Activated CD4-positive, alpha-beta memory T cell treated with anti-CD3 and anti-CD28 coated beads for 36 hours (primary cell): ENCODE measurements at regions not wholly inside any gene's neighbourhood (a gene's known extent, or its start where the extent isn't known, plus 50 kb on each side); places are given as distances from the start of the nearest gene placed in this dataset.

Experiments
- CTCF ChIA-PET: fragments of 350-600 bp; sonication (Branson Sonifier 250); formaldehyde crosslinking; loops from one replicate; lab custom pipeline; 2021; ENCODE audit warnings: antibody characterized with exemption, inconsistent platforms; lab: Charles Lee
- POLR2A ChIA-PET: fragments of 350-600 bp; sonication (Branson Sonifier 250); formaldehyde crosslinking; loops from one replicate; lab custom pipeline; 2021; ENCODE audit warnings: antibody characterized with exemption; lab: Charles Lee
- DNase-seq: peaks from one replicate; pipeline ENCODE4 v3.0.0-alpha.2; 2020
- H3K27ac Mint-ChIP-seq: one replicate; pipeline ENCODE4 v1.8.0; 2021; ENCODE audit warnings: mixed read lengths
- H3K27me3 Mint-ChIP-seq: one replicate; pipeline ENCODE4 v1.8.0; 2021; ENCODE audit warnings: mixed read lengths
- H3K36me3 Mint-ChIP-seq: one replicate; pipeline ENCODE4 v1.8.0; 2021; ENCODE audit warnings: mixed read lengths
- H3K4me1 Mint-ChIP-seq: one replicate; pipeline ENCODE4 v1.8.0; 2021; ENCODE audit warnings: low read depth, mixed read lengths
- H3K4me3 Mint-ChIP-seq: one replicate; pipeline ENCODE4 v1.8.0; 2021; ENCODE audit warnings: mild to moderate bottlenecking, mixed read lengths
- H3K9me3 Mint-ChIP-seq: one replicate; pipeline ENCODE4 v1.8.0; 2021; ENCODE audit warnings: mixed read lengths
- intact Hi-C: fragments of 100-400 bp; cut with micrococcal nuclease; formaldehyde crosslinking; loops from one replicate; pipeline ENCODE4 v1.15.1; 2023

DNA sequence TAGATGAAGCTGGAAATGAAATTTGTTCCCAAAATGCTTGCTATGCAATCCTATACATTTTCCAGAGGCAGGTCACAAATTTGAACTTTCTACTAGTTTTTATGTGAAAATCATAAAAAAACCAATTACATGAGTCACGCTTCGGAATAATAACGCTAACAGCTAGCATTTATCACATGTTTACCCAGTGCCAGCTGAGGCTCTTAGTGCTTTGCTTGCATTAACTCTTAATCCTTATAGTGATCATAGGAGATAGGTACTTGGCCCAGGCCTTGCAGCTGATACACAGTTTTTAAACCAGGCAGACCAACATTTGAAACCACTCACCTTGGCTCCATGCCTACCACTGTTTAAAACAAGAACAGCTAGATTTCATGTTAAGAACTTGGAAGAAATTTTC is 131.8 kb upstream of the RAG2 start:
- Mint-ChIP-seq H3K4me3 (no peak overlapping the region), H3K4me1 (no peaks in the 10 kb centered on the region), H3K9me3 (no peaks in the 10 kb centered on the region)

DNA sequence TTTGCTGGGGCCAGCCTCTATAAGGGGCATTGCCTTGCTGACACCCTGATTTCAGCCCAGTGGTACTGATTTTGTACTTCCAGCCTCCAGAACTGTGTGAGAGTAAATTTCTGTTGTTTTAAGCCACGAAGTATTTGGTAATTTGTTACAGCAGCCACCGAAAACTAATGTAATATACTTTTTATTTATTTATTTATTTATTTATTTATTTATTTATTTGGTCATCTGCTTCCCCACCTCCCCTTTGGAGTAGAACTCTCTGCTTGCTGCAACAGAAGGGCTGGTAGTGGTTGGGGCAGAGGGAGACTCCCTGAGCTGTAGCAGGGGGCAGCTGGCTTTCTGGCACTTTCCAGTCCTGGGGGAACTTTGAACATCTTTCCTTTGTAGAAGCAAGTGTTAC is 128.4 kb upstream of the RAG2 start:
- intact Hi-C loops, result no loop called here
- Mint-ChIP-seq H3K36me3 (no peaks in the 10 kb centered on the region), H3K4me1 (no peaks in the 10 kb centered on the region), H3K4me3 (no peak overlapping the region), H3K27ac (no peak overlapping the region), H3K27me3 (peaks cover 12% of the 10 kb centered on the region), H3K9me3 (no peaks in the 10 kb centered on the region)
- CTCF ChIA-PET, result no interaction called here
- no peak for DNase-seq
- POLR2A ChIA-PET, result no interaction called here

More for the DNA sequence above, 131.8 kb upstream of the RAG2 start:
- POLR2A ChIA-PET, result no interaction called here
- no peak for DNase-seq
- Mint-ChIP-seq H3K27ac (no peak overlapping the region), H3K27me3 (peaks cover 13% of the 10 kb centered on the region), H3K36me3 (no peaks in the 10 kb centered on the region)
- intact Hi-C loops, result no loop called here
- CTCF ChIA-PET, result interaction anchor here (1.5 to 3.0 kb wide), 2 partner anchors 17 to 29 kb away, joined by 3 to 17 read pairs; no protein-coding TSS in a partner anchor

DNA sequence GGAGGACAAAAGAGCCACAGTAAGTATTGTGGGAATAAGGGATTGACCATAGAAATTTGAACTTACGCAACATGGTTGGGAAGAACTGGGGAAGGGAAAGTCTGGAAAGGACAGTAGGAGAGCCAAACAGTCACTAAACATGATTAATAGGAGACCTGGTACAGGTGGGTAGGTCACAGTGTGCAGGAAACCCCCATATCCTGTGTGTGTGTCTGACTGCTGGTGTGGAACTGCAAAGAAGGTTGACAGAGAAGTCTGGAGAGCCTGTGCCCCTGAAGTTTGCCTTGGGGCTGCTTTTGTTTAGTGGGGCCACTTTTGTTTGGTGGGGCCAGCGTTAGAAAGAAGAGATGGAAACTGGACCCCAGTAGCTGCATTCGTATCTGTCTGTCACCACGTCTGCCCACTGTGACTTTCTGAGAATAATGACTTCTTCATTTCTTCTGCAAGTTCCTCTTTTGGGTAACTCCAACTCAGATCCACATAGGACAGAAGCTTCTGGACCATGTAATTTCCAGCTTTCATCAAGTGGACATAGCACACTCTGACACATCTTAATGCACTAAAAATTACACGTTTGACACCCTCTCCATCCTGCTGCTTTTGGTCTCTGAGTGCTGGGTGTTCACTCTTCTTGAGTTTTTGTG is 126.8 kb upstream of the RAG2 start:
- ChIA-PET POLR2A (no interaction called here), CTCF (interaction anchor here (0.6 to 1.2 kb wide), 3 partner anchors 19 to 232 kb away, joined by 3 to 4 read pairs (median 3); no protein-coding TSS in a partner anchor)
- Mint-ChIP-seq H3K27ac (no peak overlapping the region), H3K4me1 (no peaks in the 10 kb centered on the region), H3K27me3 (peaks cover 12% of the 10 kb centered on the region), H3K9me3 (no peaks in the 10 kb centered on the region), H3K36me3 (no peaks in the 10 kb centered on the region), H3K4me3 (no peak overlapping the region)
- no peak for DNase-seq
- intact Hi-C loops, result no loop called here

DNA sequence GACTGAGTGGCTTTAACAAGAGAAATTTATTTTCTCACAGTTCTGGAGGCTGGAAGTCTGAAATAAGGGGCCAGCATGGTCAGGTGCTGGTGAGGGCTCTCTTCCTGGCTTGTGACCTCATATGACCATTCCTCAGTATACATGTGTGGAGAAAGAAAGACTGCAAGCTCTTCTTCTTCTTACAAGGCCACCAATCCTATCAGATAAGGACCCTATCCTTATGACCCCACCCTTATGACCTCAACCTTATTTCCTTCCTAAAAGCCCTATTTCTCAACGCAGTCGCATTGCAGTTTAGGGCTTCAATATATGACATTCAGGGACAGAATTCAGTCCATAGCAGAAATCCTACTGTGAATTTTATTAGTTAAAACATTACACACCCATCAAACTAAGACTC is 124.4 kb upstream of the RAG2 start:
- Mint-ChIP-seq H3K27me3 (peaks cover 10% of the 10 kb centered on the region), H3K9me3 (no peaks in the 10 kb centered on the region), H3K4me3 (no peak overlapping the region), H3K36me3 (no peaks in the 10 kb centered on the region), H3K27ac (no peak overlapping the region), H3K4me1 (no peaks in the 10 kb centered on the region)
- ChIA-PET CTCF (interaction anchor here (2.0 kb wide), 1 partner anchor 24 kb away, joined by 4 read pairs; no protein-coding TSS in a partner anchor), POLR2A (no interaction called here)
- intact Hi-C loops, result no loop called here
- no peak for DNase-seq

DNA sequence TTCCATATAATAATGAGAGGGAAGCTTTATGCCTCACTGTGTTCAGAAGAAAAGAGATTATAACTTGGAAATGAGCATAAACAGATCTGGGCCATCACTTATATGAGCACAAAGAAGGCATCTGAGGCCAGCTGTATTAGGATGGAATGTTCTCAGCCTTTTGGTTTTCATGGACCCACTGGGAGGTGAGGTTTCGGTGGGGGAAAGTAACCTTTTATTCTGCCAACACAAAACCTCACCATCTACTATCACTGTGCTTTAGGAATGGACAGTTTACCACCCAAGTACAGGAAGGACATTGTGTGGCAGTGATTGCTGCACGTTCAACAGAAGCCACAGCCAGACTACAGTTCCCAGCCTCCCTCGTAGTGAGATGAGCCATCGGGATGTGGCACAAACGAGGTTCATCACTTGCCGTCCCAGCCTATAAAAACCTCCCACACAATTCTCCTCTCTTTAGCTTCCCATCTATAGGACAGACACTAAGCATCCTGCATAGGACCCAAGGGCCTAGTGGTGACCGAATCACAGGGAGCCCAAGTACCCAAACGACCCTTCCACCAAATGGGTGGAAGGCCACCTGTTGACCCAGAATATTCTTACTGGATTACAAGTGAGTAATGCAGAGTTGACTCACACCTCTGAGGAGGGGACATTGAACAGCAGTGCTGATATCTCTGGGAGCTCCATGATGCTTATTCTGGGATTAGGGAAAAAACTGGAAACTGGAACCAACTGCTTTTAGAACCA is 121.5 kb upstream of the RAG2 start:
- intact Hi-C loops, result no loop called here
- CTCF ChIA-PET, result interaction anchor here (4.2 kb wide), 1 partner anchor 28 kb away, joined by 22 read pairs; no protein-coding TSS in a partner anchor
- Mint-ChIP-seq H3K9me3 (no peaks in the 10 kb centered on the region), H3K27ac (no peak overlapping the region), H3K36me3 (no peaks in the 10 kb centered on the region), H3K4me1 (no peaks in the 10 kb centered on the region), H3K4me3 (no peak overlapping the region), H3K27me3 (peaks cover 2% of the 10 kb centered on the region)
- DNase-seq, result no peak
- POLR2A ChIA-PET, result no interaction called here

DNA sequence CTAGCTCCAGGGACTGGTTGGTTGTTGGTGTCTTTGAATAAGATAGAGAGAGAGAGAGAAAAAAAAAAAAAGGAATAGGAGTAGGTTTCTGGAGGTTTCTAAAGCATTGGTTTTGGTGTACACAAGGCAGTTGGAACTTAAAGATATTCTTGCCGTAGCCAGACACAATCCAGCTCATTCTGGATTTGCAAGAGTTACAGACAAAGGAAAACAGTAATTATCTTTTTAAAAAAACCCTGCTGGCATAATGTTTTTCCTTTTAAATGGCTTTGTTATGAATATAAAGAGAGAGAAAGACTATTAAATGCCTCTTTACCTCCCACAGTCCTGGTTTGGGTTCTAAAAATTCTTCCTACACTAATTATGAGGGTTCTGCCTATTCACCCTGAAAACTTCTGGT is 120.4 kb upstream of the RAG2 start:
- Mint-ChIP-seq H3K9me3 (no peaks in the 10 kb centered on the region), H3K27me3 (peaks cover 3% of the 10 kb centered on the region), H3K4me3 (no peak overlapping the region), H3K4me1 (no peaks in the 10 kb centered on the region), H3K27ac (no peak overlapping the region), H3K36me3 (no peaks in the 10 kb centered on the region)
- DNase-seq, result no peak
- intact Hi-C loops, result no loop called here
- POLR2A ChIA-PET, result no interaction called here
- CTCF ChIA-PET, result interaction anchor here (4.2 kb wide), 1 partner anchor 29 kb away, joined by 22 read pairs; no protein-coding TSS in a partner anchor

DNA sequence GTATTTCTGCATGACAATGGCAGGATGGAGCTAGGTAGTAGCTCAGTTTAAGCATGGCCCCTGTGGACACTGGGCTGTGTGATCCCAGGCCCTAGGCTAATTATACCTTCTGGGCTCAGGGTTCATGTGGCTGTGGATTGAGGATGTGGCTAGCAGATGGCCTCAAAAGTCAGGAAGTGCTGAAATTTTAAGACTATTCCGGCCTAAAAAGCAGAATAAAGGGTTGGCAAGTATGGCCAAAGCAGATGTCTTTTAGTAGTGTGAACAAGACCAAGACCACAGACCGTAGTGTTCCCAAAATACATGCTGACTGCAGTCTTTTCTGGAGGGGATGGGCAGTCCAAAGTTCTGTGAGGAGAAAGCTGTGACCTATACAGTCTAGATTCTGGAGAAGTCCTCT is 115.7 kb upstream of the RAG2 start:
- H3K27me3 Mint-ChIP-seq, result peaks cover 15% of the 10 kb centered on the region
- no peaks in the 10 kb centered on the region for H3K9me3 Mint-ChIP-seq
- no peak for DNase-seq
- H3K27ac Mint-ChIP-seq, result no peak overlapping the region
- CTCF ChIA-PET, result interaction anchor here (1.4 kb wide), 1 partner anchor 33 kb away, joined by 3 read pairs; no protein-coding TSS in a partner anchor
- H3K4me3 Mint-ChIP-seq, result no peak overlapping the region
- H3K4me1 Mint-ChIP-seq, result no peaks in the 10 kb centered on the region
- POLR2A ChIA-PET, result no interaction called here
- no peaks in the 10 kb centered on the region for H3K36me3 Mint-ChIP-seq
- intact Hi-C loops, result no loop called here

DNA sequence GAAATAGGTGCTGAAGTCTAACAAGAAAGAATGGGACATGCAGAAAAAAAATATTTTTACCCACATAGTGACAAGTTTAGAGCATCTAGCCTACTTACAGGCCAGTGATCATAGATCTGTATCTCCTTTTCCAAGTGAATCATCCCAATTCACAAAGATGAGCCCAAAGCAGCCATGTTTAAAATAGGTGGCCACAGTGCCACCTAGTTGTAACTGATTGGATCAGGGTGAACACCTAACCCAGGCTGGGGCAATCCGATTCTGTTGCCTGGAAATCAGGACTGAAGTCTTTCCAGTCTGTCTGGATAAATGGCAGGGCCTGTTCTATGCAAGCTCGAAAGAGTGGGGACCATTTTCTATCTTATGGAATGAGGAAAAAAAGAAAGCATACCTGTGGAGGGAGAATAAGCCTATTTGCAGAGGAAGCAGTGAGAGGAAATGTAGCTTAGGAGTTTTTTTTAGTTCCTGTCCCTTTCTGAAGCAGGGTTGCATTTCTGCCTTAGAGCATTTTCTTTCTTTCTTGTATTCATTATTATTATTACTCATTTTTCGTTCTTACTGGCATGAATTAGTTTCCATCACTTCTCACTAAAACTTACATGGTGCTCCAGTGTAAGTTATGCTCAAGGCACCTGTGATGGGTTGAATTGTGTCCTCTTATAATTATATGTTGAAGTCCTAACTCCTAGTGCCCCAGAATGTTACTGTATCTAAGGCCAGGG is 113.2 kb upstream of the RAG2 start:
- Mint-ChIP-seq H3K27ac (no peak overlapping the region), H3K4me3 (no peak overlapping the region), H3K9me3 (no peaks in the 10 kb centered on the region), H3K4me1 (no peaks in the 10 kb centered on the region), H3K36me3 (no peaks in the 10 kb centered on the region), H3K27me3 (peaks cover 22% of the 10 kb centered on the region)
- ChIA-PET POLR2A (no interaction called here), CTCF (interaction anchor here (1.1 to 2.9 kb wide), 5 partner anchors 9 to 147 kb away, joined by 4 to 10 read pairs (median 5); no protein-coding TSS in a partner anchor)
- intact Hi-C loops, result no loop called here
- DNase-seq, result no peak
